IMR-90 (cell line): ENCODE measurements at regions not wholly inside any gene's neighbourhood (a gene's known extent, or its start where the extent isn't known, plus 50 kb on each side); places are given as distances from the start of the nearest gene placed in this dataset.

ENCODE experiments used
- CTCF ChIP-seq: conservative IDR thresholded peaks from 2 replicates; pipeline ENCODE4 v1.5.1; 2012; ENCODE audit warnings: mild to moderate bottlenecking, low read depth, low read length, improper control_type of control experiment
- MAFK ChIP-seq: IDR thresholded peaks from 2 replicates; pipeline ENCODE4 v1.6.1; 2012; ENCODE audit warnings: low read depth, low read length, improper control_type of control experiment
- MXI1 ChIP-seq: IDR thresholded peaks from 2 replicates; pipeline ENCODE4 v1.6.1; 2012; ENCODE audit warnings: low read depth, mild to moderate bottlenecking, low read length, moderate library complexity, borderline replicate concordance
- NFE2L2 ChIP-seq: fragments of 150-350 bp; IDR thresholded peaks from 2 replicates; pipeline ENCODE4 v1.6.1; 2016; ENCODE audit warnings: low read depth, mild to moderate bottlenecking, low read length
- RAD21 ChIP-seq: IDR thresholded peaks from 2 replicates; pipeline ENCODE4 v1.6.1; 2012; ENCODE audit warnings: low read length, improper control_type of control experiment

DNA sequence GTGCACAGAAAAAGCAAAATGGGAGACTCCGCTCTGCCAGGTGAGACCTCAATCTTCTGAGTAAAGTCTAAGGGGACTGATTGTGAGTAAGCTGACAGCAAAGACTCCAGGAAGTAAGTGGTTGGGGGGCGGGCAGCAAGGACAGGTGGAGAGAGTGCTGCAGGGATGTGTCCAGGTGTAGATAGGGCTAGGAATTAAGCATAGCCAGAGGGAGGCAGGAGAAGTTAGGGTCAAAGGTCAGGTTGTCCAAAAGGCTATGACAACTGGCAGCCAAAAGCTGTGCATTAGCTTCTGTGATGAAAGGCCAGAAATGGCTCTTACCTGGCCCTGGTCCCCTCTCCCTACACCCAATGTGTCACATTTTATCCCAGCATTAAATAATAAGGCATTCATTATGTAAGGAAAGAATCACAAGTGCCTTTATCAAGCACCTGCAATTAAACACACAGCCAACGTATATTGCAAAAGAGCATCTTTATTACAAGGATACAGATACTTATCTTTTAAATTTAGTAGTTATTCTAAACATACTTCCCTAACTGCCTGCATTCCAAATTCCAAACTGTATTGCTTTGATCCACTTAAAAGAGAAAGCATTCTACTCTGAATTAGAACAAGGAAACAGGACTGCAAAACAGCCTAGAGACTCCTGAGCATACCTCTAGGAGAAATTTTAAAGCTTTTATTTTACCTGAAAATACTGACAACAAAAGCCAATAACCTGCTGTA, 247.9 kb downstream of the IRS1 start (continued):
- TF ChIP-seq CTCF, result no peak
- TF ChIP-seq NFE2L2, result no peak
- TF ChIP-seq MXI1, result no peak
- TF ChIP-seq RAD21, result no peak
- no peak for TF ChIP-seq MAFK
